Transverse colon (tissue), 4 donors: ENCODE measurements at regions not wholly inside any gene's neighbourhood (a gene's known extent, or its start where the extent isn't known, plus 50 kb on each side); places are given as distances from the start of the nearest gene placed in this dataset.

Experiments
- DNase-seq: peaks from one replicate; pipeline ENCODE4 v3.0.0-alpha.2; 2019
- H3K27ac ChIP-seq, 4 donors: fragments of 200-600 bp; sonication (generic); 2 replicates each; pipeline ENCODE4 v1.5.1; 2016 to 2018; ENCODE audit warnings: inconsistent platforms in 4 of 4
- H3K27me3 ChIP-seq: fragments of 200-600 bp; sonication (generic); 2 replicates; pipeline ENCODE4 v1.5.1; 2017; ENCODE audit warnings: inconsistent platforms
- H3K36me3 ChIP-seq, 4 donors: fragments of 200-600 bp; sonication (generic); 2 replicates each; pipeline ENCODE4 v1.5.1; 2017 to 2019; ENCODE audit warnings: inconsistent platforms in 4 of 4
- H3K4me1 ChIP-seq, 4 donors: fragments of 200-600 bp; sonication (generic); 2 replicates each; pipeline ENCODE4 v1.5.1; 2017 to 2020; ENCODE audit warnings: inconsistent platforms in 4 of 4
- H3K4me3 ChIP-seq, 4 donors: fragments of 200-600 bp; sonication (generic); 1 replicate in 1 of 4; 2 replicates in 3 of 4; pipeline versions ENCODE4 v1.5.1 to v1.6.1; 2017 to 2019; ENCODE audit warnings: inconsistent platforms in 4 of 4
- H3K9me3 ChIP-seq, 2 donors: fragments of 200-600 bp; sonication (generic); 2 replicates each; pipeline ENCODE4 v1.5.1; 2017 to 2019; ENCODE audit warnings: inconsistent platforms in 2 of 2
- EP300 ChIP-seq: sonication (generic); formaldehyde crosslinking; IDR thresholded peaks from one replicate; pipeline ENCODE4 v1.6.1; 2017; ENCODE audit warnings: antibody characterized with exemption, low read depth
- POLR2A ChIP-seq: fragments of 450-650 bp; IDR thresholded peaks from one replicate; pipeline ENCODE4 v1.6.1; 2016; ENCODE audit warnings: antibody characterized with exemption, mild to moderate bottlenecking, moderate library complexity
- POLR2AphosphoS5 ChIP-seq, 3 donors: sonication (generic); formaldehyde crosslinking; IDR thresholded peaks; one replicate each; pipeline ENCODE4 v1.6.1; 2016; ENCODE audit warnings: antibody characterized with exemption in 3 of 3
- WGBS, 2 donors: methylation state at CpG; one replicate each; pipeline ENCODE4 v1.1.5; 2018; ENCODE audit warnings: low coverage in 1 of 2; 5-methylcytosine and 5-hydroxymethylcytosine counted together
- in situ Hi-C, 4 donors: fragments of 200-750 bp; cut with MboI; loops; one replicate each; pipeline versions ENCODE4 v1.15.0 to v1.15.1; 2017; ENCODE audit warnings: low sequenced_read_pairs in 3 of 4, low pct_ligation_motif_present in 1 of 4, low pct_unique_long_range_greater_than_20kb in 1 of 4
- intact Hi-C: fragments of 100-400 bp; cut with DNase I; formaldehyde crosslinking; loops from one replicate; pipeline ENCODE4 v1.15.1; 2023; ENCODE audit warnings: low total_unique reads
- TF ChIP-seq, protein P1 (sequence below), 5 experiments: fragments of 200-600 bp in 3 of 5; fragments of 450-650 bp in 2 of 5; sonication (generic) in 3 of 5; IDR thresholded peaks; 1 replicate in 2 of 5; 2 replicates in 3 of 5; pipeline ENCODE4 v1.5.1; 2016 to 2017; ENCODE audit warnings: antibody characterized with exemption in 5 of 5, inconsistent platforms in 3 of 5, mild to moderate bottlenecking in 2 of 5, moderate library complexity in 1 of 5

DNA sequence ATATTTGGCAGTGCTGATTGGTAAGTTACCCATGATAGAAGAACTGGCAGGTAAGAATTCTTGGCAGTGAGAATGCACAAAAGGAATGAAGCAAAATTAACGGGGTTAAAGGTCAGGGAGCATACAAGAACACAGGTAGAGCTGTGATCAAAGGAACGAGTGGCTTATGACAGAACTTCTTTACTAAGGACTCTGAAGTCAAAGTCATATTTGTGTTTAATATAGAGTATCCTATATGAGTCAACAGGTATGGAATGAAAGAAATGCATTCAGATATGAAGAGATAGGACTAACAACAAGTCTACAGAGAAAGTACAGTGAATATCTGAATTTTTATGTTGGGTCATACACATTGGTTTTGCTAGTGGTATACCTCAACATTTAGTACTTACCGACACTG is 209.0 kb upstream of the CITED2 start:
- in situ Hi-C loops: loop anchor here in 1 of 4 donors (25.0 kb wide), 1 partner anchor 196 kb away; no protein-coding TSS in a partner anchor
- peaks cover 10 to 24% (median 11%) of the 10 kb centered on the region in 4 donors for H3K4me1 ChIP-seq
- H3K36me3 ChIP-seq: no peaks in the 10 kb centered on the region
- intact Hi-C loops: no loop called here
- WGBS, 2 donors: 58 to 61% methylated on average over 3 of the region's 3 CpGs
- DNase-seq: no peak
- H3K27me3 ChIP-seq: no peaks in the 10 kb centered on the region
- no peak overlapping the region for H3K27ac ChIP-seq
- TF ChIP-seq, protein P1, sequence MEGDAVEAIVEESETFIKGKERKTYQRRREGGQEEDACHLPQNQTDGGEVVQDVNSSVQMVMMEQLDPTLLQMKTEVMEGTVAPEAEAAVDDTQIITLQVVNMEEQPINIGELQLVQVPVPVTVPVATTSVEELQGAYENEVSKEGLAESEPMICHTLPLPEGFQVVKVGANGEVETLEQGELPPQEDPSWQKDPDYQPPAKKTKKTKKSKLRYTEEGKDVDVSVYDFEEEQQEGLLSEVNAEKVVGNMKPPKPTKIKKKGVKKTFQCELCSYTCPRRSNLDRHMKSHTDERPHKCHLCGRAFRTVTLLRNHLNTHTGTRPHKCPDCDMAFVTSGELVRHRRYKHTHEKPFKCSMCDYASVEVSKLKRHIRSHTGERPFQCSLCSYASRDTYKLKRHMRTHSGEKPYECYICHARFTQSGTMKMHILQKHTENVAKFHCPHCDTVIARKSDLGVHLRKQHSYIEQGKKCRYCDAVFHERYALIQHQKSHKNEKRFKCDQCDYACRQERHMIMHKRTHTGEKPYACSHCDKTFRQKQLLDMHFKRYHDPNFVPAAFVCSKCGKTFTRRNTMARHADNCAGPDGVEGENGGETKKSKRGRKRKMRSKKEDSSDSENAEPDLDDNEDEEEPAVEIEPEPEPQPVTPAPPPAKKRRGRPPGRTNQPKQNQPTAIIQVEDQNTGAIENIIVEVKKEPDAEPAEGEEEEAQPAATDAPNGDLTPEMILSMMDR (IDR thresholded peaks at IDR 0.05): no peak
- no peak for TF ChIP-seq EP300
- no peak for TF ChIP-seq POLR2AphosphoS5 (IDR thresholded peaks at IDR 0.05)
- TF ChIP-seq POLR2A: no peak
- no peaks in the 10 kb centered on the region for H3K9me3 ChIP-seq
- no peak overlapping the region for H3K4me3 ChIP-seq

DNA sequence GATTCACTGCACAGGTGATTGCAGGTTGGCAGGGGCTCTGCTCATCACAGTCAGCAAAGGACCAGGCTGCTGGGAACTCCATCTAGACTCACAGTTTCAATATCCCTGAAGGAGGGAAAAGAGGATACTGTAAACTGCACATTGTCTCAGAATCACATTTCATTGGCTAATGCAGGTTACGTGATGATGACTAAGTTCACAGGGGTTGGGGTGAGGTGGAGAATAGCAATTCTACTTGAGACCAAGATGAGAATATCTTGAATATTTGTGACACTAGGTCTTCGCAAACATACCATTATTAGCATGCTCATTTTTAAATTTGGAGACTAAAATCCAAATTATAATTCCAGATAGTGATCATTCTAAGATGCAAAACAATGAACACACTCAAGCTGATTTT is 208.5 kb upstream of the CITED2 start:
- Histone ChIP-seq H3K4me3 (no peak overlapping the region), H3K36me3 (no peaks in the 10 kb centered on the region), H3K27me3 (no peaks in the 10 kb centered on the region), H3K27ac (no peak overlapping the region), H3K9me3 (no peaks in the 10 kb centered on the region), H3K4me1 (peaks cover 6 to 19% (median 7%) of the 10 kb centered on the region in 4 donors)
- in situ Hi-C loops (loop anchor here in 1 of 4 donors (25.0 kb wide), 1 partner anchor 196 kb away; no protein-coding TSS in a partner anchor), intact Hi-C loops (no loop called here)
- TF ChIP-seq, protein P1 (IDR thresholded peaks at IDR 0.05): no peak
- no peak for TF ChIP-seq EP300
- TF ChIP-seq POLR2AphosphoS5 (IDR thresholded peaks at IDR 0.05): no peak
- WGBS, 2 donors: 90 to 97% methylated on average over 2 of the region's 2 CpGs
- no peak for DNase-seq

DNA sequence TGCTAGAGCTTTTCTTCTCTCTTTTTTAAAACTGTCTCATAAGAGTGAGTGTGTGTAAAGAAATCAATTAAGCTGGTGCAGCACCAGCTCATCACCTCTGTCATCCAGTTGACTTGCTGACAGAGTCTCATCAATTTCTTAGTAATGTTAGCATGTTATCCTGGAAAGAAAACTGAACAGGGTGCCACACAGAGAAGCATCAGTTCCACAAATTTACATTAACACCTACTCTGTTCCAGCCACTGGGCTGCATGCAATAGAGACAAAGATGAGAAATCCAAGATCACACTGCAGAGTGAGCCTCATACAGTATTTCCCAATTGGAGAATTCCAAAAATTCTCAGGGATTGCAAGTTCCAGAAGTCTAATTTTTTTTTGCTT is 207.0 kb upstream of the CITED2 start:
- intact Hi-C loops (no loop called here), in situ Hi-C loops (loop anchor here in 1 of 4 donors (25.0 kb wide), 1 partner anchor 194 kb away; no protein-coding TSS in a partner anchor)
- H3K9me3 ChIP-seq: no peaks in the 10 kb centered on the region
- peaks cover 0 to 6% (median 0%) of the 10 kb centered on the region in 4 donors for H3K4me1 ChIP-seq
- no peak overlapping the region for H3K4me3 ChIP-seq
- no peaks in the 10 kb centered on the region for H3K27me3 ChIP-seq
- H3K36me3 ChIP-seq: no peaks in the 10 kb centered on the region
- TF ChIP-seq POLR2A: no peak
- TF ChIP-seq POLR2AphosphoS5 (IDR thresholded peaks at IDR 0.05): no peak
- no peak for TF ChIP-seq EP300
- TF ChIP-seq, protein P1 (IDR thresholded peaks at IDR 0.05): no peak
- H3K27ac ChIP-seq: no peak overlapping the region
- no peak for DNase-seq

DNA sequence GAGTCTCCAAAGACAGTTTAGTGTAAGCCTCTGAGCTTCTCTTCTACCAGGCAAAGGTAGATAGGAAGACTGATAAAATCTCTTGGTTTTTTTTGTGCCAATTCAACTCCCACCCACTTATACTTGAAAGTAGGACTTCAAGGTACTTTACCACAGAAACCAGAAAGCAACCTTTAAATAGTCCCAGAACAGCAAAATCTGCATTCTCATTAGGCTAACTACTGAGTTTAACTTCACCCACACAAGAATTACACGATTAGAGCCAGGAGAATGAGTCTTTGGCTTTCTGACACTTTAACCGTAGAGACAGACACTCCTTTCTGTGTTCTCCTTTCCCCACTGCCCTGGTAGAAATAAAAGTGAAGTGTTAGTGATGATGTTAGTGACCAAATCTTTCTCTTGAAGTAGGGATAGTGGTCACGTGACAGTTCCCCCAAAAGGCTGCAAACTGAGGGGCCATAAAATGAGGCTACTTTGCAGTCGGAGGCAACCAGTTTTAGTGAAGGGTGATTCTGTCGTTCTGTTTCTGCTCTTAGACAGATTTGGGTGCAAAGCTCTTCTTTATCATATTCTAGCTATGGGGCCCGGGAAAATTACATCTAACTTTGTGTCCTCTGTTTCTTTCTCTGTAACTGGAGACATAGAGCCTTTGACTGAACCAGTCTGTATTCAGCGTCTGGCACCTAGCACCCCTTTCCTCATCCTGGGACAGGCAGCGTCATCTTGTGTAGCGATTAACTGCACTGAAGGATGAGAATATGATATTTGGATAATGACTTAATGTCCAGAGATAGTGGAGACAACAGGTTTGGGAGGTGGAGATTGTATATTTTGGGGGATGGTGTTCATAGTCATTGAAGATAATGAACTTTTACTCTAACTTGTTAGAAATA is 206.4 kb upstream of the CITED2 start:
- WGBS, 2 donors: 87 to 89% methylated on average over 9 of the region's 9 CpGs
- intact Hi-C loops (no loop called here), in situ Hi-C loops (loop anchor here in 1 of 4 donors (25.0 kb wide), 1 partner anchor 194 kb away; no protein-coding TSS in a partner anchor)
- no peak for DNase-seq
- no peaks in the 10 kb centered on the region for H3K36me3 ChIP-seq
- H3K4me3 ChIP-seq: no peak overlapping the region
- no peaks in the 10 kb centered on the region for H3K27me3 ChIP-seq
- no peak for TF ChIP-seq POLR2AphosphoS5 (IDR thresholded peaks at IDR 0.05)
- TF ChIP-seq, protein P1 (IDR thresholded peaks at IDR 0.05): no peak
- TF ChIP-seq EP300: no peak
- TF ChIP-seq POLR2A: no peak
- H3K27ac ChIP-seq: no peak overlapping the region
- no peaks in the 10 kb centered on the region for H3K9me3 ChIP-seq
- H3K4me1 ChIP-seq: no peaks in the 10 kb centered on the region
